ENCODE measurements at regions not wholly inside any gene's neighbourhood (a gene's known extent, or its start where the extent isn't known, plus 50 kb on each side); places are given as distances from the start of the nearest gene placed in this dataset.

- no peak for ATAC-seq
Observed at GRCh38 chr15:95494971-95495541, 835.4 kb upstream of the NR2F2 start.

GRCh38 chr15:95497634-95498033 lies 832.9 kb upstream of the NR2F2 start:
- ATAC-seq = no peak
- TF ChIP-seq ESRRG (CRISPR knock-in tag; IDR thresholded peaks at IDR 0.05) (no peak), GLIS3 (CRISPR knock-in tag; IDR thresholded peaks at IDR 0.05) (no peak), CSDC2 (CRISPR knock-in tag; IDR thresholded peaks at IDR 0.05) (no peak), PATZ1 (CRISPR knock-in tag; IDR thresholded peaks at IDR 0.05; ENCODE audit: borderline replicate concordance) (no peak), TSHZ2 (CRISPR knock-in tag; IDR thresholded peaks at IDR 0.05) (no peak), CSRNP3 (CRISPR knock-in tag; IDR thresholded peaks at IDR 0.05) (no peak), TCF4 (CRISPR knock-in tag; IDR thresholded peaks at IDR 0.05; ENCODE audit: borderline replicate concordance) (no peak), POU6F1 (CRISPR knock-in tag; IDR thresholded peaks at IDR 0.05; ENCODE audit: borderline replicate concordance, low read depth) (no peak), ZNF70 (CRISPR knock-in tag; IDR thresholded peaks at IDR 0.05) (no peak), PPARA (CRISPR knock-in tag; IDR thresholded peaks at IDR 0.05; ENCODE audit: borderline replicate concordance) (no peak), CREB5 (CRISPR knock-in tag; IDR thresholded peaks at IDR 0.05; ENCODE audit: low read depth) (no peak), ZFP30 (CRISPR knock-in tag; IDR thresholded peaks at IDR 0.05) (no peak), ZNF8 (CRISPR knock-in tag; IDR thresholded peaks at IDR 0.05) (no peak), ZNF565 (CRISPR knock-in tag; conservative IDR thresholded peaks at IDR 0.05; ENCODE audit: low read depth) (no peak)

More at GRCh38 chr15:95494971-95495541, 835.4 kb upstream of the NR2F2 start:
- TF ChIP-seq ISL1 (CRISPR knock-in tag; IDR thresholded peaks at IDR 0.05) = no peak
- no peak for TF ChIP-seq SNAI2 (CRISPR knock-in tag; IDR thresholded peaks at IDR 0.05)
- TF ChIP-seq CSDC2 (CRISPR knock-in tag; IDR thresholded peaks at IDR 0.05) = no peak
- no peak for TF ChIP-seq ESRRG (CRISPR knock-in tag; IDR thresholded peaks at IDR 0.05)
- TF ChIP-seq POU6F1 (CRISPR knock-in tag; IDR thresholded peaks at IDR 0.05; ENCODE audit: borderline replicate concordance, low read depth) = no peak
- TF ChIP-seq BACH2 (CRISPR knock-in tag; IDR thresholded peaks at IDR 0.05; ENCODE audit: borderline replicate concordance) = no peak
- TF ChIP-seq TOX (CRISPR knock-in tag; IDR thresholded peaks at IDR 0.05; ENCODE audit: borderline replicate concordance) = no peak
- no peak for TF ChIP-seq ZNF565 (CRISPR knock-in tag; conservative IDR thresholded peaks at IDR 0.05; ENCODE audit: low read depth)
- TF ChIP-seq PATZ1 (CRISPR knock-in tag; IDR thresholded peaks at IDR 0.05; ENCODE audit: borderline replicate concordance) = no peak
- no peak for TF ChIP-seq ZFP30 (CRISPR knock-in tag; IDR thresholded peaks at IDR 0.05)
- no peak for TF ChIP-seq CREB5 (CRISPR knock-in tag; IDR thresholded peaks at IDR 0.05; ENCODE audit: low read depth)
- TF ChIP-seq OSR1 (CRISPR knock-in tag; IDR thresholded peaks at IDR 0.05) = no peak
- TF ChIP-seq TCF4 (CRISPR knock-in tag; IDR thresholded peaks at IDR 0.05; ENCODE audit: borderline replicate concordance) = no peak
- TF ChIP-seq ZC3H10 (CRISPR knock-in tag; IDR thresholded peaks at IDR 0.05) = no peak
- no peak for TF ChIP-seq ZNF8 (CRISPR knock-in tag; IDR thresholded peaks at IDR 0.05)
- TF ChIP-seq GLIS3 (CRISPR knock-in tag; IDR thresholded peaks at IDR 0.05) = no peak
- TF ChIP-seq ZFP3 (CRISPR knock-in tag; IDR thresholded peaks at IDR 0.05) = no peak

Data from SK-N-SH treated with all-trans-retinoic acid at 6 μM for 48 hours (cell line).